ENCODE measurements at regions not wholly inside any gene's neighbourhood (a gene's known extent, or its start where the extent isn't known, plus 50 kb on each side); places are given as distances from the start of the nearest gene placed in this dataset.

DNA sequence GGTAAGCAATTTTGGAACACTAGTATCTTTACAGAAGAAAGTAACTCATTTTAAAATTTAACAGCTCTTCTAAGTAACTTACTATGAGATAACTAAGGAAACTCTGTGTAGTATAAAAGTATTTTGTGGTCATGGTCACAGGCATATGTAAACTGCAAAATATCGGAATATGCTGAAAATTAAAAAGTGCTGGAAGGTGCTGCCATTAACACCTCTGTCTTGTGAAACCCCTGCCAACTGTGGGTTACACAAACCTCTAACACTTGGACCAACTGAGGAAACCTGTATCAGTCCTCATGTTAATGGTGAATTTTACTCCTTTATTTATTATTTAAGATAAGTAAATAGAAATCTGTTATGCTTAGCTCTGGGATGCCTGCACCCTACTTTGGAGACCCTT is 206.7 kb downstream of the LACC1 start (continued):
- TF ChIP-seq REST (IDR thresholded peaks at IDR 0.05; ENCODE audit: low read depth, low read length) (no peak), YY1 (IDR thresholded peaks at IDR 0.05; ENCODE audit: low read depth, low read length) (no peak), ATF7 (IDR thresholded peaks at IDR 0.05; ENCODE audit: low read depth) (no peak), CEBPB (IDR thresholded peaks at IDR 0.05; ENCODE audit: borderline replicate concordance in 1 of 2, low read depth in 2 of 2, low read length in 2 of 2) (no peak)
- TF ChIP-seq, protein P1, sequence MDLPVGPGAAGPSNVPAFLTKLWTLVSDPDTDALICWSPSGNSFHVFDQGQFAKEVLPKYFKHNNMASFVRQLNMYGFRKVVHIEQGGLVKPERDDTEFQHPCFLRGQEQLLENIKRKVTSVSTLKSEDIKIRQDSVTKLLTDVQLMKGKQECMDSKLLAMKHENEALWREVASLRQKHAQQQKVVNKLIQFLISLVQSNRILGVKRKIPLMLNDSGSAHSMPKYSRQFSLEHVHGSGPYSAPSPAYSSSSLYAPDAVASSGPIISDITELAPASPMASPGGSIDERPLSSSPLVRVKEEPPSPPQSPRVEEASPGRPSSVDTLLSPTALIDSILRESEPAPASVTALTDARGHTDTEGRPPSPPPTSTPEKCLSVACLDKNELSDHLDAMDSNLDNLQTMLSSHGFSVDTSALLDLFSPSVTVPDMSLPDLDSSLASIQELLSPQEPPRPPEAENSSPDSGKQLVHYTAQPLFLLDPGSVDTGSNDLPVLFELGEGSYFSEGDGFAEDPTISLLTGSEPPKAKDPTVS (IDR thresholded peaks at IDR 0.05; ENCODE audit: low read depth, low read length): no peak

DNA sequence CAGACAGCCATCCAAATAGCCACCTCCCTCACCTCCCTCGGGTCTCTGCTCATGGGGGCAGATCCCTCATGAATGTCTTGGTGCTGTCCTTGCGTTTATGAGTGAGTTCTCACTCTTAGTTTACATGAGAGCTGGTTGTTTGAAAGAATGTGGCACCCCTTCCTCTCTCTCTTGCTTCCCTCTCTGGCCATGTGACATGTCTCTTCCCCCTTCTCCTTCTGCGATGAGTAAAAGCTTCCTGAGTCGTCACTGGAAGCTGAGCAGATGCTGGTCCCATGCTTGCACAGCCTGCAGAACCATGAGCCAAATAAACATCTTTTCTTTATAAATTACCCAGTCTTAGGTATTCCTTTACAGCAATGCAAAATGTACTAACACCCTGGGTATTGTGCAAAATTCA is 208.7 kb downstream of the LACC1 start:
- ATAC-seq: no peak
- no peak overlapping the region for H3K4me3 ChIP-seq
- no peaks in the 10 kb centered on the region for H4K20me1 ChIP-seq (ENCODE audit: control insufficient read depth, insufficient read depth)
- no peak for DNase-seq (ENCODE audit: low read depth, low spot score)
- no peaks in the 10 kb centered on the region for H3K79me2 ChIP-seq (ENCODE audit: control insufficient read depth, insufficient read depth, low read length)
- BruUV-seq (replicated peaks): no TSS peak
- no peak for FAIRE-seq
- H3K9ac ChIP-seq (ENCODE audit: control insufficient read depth, insufficient read depth, low read length): no peak overlapping the region
- WGBS (ENCODE audit: insufficient coverage, insufficient replicate concordance, low lambda C conversion rate, missing lambda C conversion rate): 31% methylated on average over 3 of the region's 4 CpGs
- ChIA-PET RAD21 (ENCODE audit: unreplicated experiment) (no interaction called here), POLR2A (no interaction called here), SMC1A (ENCODE audit: uncharacterized antibody, unreplicated experiment) (no interaction called here), CTCF (no interaction called here)
- H3K27me3 ChIP-seq (replicated peaks in 1 of 2; ENCODE audit: control insufficient read depth in 2 of 2, insufficient read depth in 2 of 2, low read length in 1 of 2): no peaks in the 10 kb centered on the region
- H3K4me1 ChIP-seq (ENCODE audit: control insufficient read depth, insufficient read depth, low read length): peaks cover 4% of the 10 kb centered on the region; the same call in 1 of the 2 replicates
- no peaks in the 10 kb centered on the region for H3K9me3 ChIP-seq (replicated peaks; ENCODE audit: control insufficient read depth, insufficient read depth, low read length)
- no peaks in the 10 kb centered on the region for H3K36me3 ChIP-seq (ENCODE audit: control insufficient read depth in 2 of 2, insufficient read depth in 2 of 2, low read length in 1 of 2)
- intact Hi-C loops (cut with micrococcal nuclease; ENCODE audit: unreplicated experiment): no loop called here
- no peak overlapping the region for H3K27ac ChIP-seq (ENCODE audit: control insufficient read depth, insufficient read depth)
- in situ Hi-C loops (cut with MboI): no loop called here
- no peak overlapping the region for H3K4me2 ChIP-seq (ENCODE audit: control insufficient read depth, insufficient read depth)
- no peak overlapping the region for H2AFZ ChIP-seq (ENCODE audit: control insufficient read depth, low read depth, low read length)
- TF ChIP-seq SMAD1 (IDR thresholded peaks at IDR 0.05; ENCODE audit: low read depth, partially characterized antibody) (no peak), SIX5 (IDR thresholded peaks at IDR 0.05; ENCODE audit: low read depth, low read length, severe bottlenecking) (no peak), MEF2A (IDR thresholded peaks at IDR 0.05; ENCODE audit: insufficient read depth, low read depth, low read length) (no peak), ZNF207 (IDR thresholded peaks at IDR 0.05; ENCODE audit: borderline replicate concordance) (no peak), RELA (IDR thresholded peaks at IDR 0.05; ENCODE audit: borderline replicate concordance, partially characterized antibody) (no peak), PAX8 (IDR thresholded peaks at IDR 0.05) (no peak), ZNF274 (IDR thresholded peaks at IDR 0.05; ENCODE audit: insufficient read depth, insufficient read length) (no peak)

Data from GM12878 (cell line).